B cell (primary cell): ENCODE measurements at regions not wholly inside any gene's neighbourhood (a gene's known extent, or its start where the extent isn't known, plus 50 kb on each side); places are given as distances from the start of the nearest gene placed in this dataset.

Experiments
- ATAC-seq: fragments of 200-7000 bp; cut with Tn5 transposase; one replicate; pipeline ENCODE4 v1.10.0; 2021; ENCODE audit warnings: low read depth, mild to moderate bottlenecking, moderate number of reproducible peaks, moderate library complexity
- CTCF ChIA-PET: fragments of 350-600 bp; sonication (Branson Sonifier 250); formaldehyde crosslinking; loops from one replicate; lab custom pipeline; 2021; ENCODE audit warnings: antibody characterized with exemption, inconsistent platforms; lab: Charles Lee
- POLR2A ChIA-PET: fragments of 350-600 bp; sonication (Branson Sonifier 250); formaldehyde crosslinking; loops from one replicate; lab custom pipeline; 2021; ENCODE audit warnings: antibody characterized with exemption; lab: Charles Lee
- DNase-seq: peaks from one replicate; pipeline ENCODE4 v3.0.0; 2013
- H2AFZ ChIP-seq: 2 replicates; pipeline ENCODE4 v1.6.1; 2012; ENCODE audit warnings: mild to moderate bottlenecking, low read depth, low read length; ENCODE audit not compliant: insufficient read depth, poor library complexity, severe bottlenecking
- H3K27ac ChIP-seq, 2 donors: 1 replicate in 1 of 2; 2 replicates in 1 of 2; pipeline ENCODE4 v1.5.1; 2012 to 2013; ENCODE audit warnings: low read length in 2 of 2, mild to moderate bottlenecking in 2 of 2, moderate library complexity in 1 of 2
- H3K27me3 ChIP-seq, 4 experiments: fragments of 200-600 bp in 1 of 4; sonication (generic) in 1 of 4; replicated peaks in 1 of 4; 1 replicate in 2 of 4; 2 replicates in 2 of 4; pipeline versions ENCODE4 v1.6.1 to v1.7.0; 2013 to 2016; ENCODE audit warnings: low read length in 3 of 4, mild to moderate bottlenecking in 2 of 4, mixed read lengths in 1 of 4, moderate library complexity in 1 of 4; ENCODE audit not compliant: insufficient read depth in 4 of 4, control insufficient read depth in 3 of 4; ENCODE audit errors: control extremely low read depth in 1 of 4
- H3K36me3 ChIP-seq, 2 experiments: replicated peaks in 1 of 2; 1 replicate in 1 of 2; 2 replicates in 1 of 2; pipeline versions ENCODE4 v1.6.1 to v1.7.1; 2013; ENCODE audit warnings: low read length in 1 of 2; ENCODE audit not compliant: insufficient read depth in 2 of 2, control insufficient read depth in 1 of 2; ENCODE audit errors: control extremely low read depth in 1 of 2, extremely low read depth in 1 of 2
- H3K4me1 ChIP-seq, 2 donors: fragments of 200-600 bp in 1 of 2; sonication (generic) in 1 of 2; 1 replicate in 1 of 2; 2 replicates in 1 of 2; pipeline versions ENCODE4 v1.5.1 to v1.6.1; 2013 to 2017; ENCODE audit warnings: low read length in 2 of 2; ENCODE audit not compliant: control insufficient read depth in 2 of 2, insufficient read depth in 2 of 2
- H3K4me2 ChIP-seq: replicated peaks from 2 replicates; pipeline ENCODE3; 2012; ENCODE audit warnings: mild to moderate bottlenecking, low read depth, low read length; ENCODE audit not compliant: poor library complexity, severe bottlenecking
- H3K4me3 ChIP-seq, 5 experiments: fragments of 200-600 bp in 1 of 5; sonication (generic) in 1 of 5; 1 replicate in 3 of 5; 2 replicates in 2 of 5; pipeline versions ENCODE4 v1.5.1 to v1.7.0; 2011 to 2016; ENCODE audit warnings: low read length in 4 of 5, mild to moderate bottlenecking in 4 of 5, low read depth in 2 of 5, control low read depth in 1 of 5, moderate library complexity in 1 of 5; ENCODE audit not compliant: insufficient read depth in 1 of 5; ENCODE audit errors: control extremely low read depth in 1 of 5, extremely low read depth in 1 of 5
- H3K79me2 ChIP-seq: fragments of 200-600 bp; sonication (generic); one replicate; pipeline ENCODE4 v1.6.0; 2016; ENCODE audit warnings: low read length; ENCODE audit not compliant: control insufficient read depth, insufficient read depth
- H3K9ac ChIP-seq: fragments of 200-600 bp; sonication (generic); 2 replicates; pipeline ENCODE4 v1.6.1; 2017; ENCODE audit warnings: mild to moderate bottlenecking, low read length, moderate library complexity
- H3K9me3 ChIP-seq, 3 donors: one replicate each; pipeline versions ENCODE4 v1.6.1 to v1.7.1; 2013; ENCODE audit warnings: low read length in 2 of 3; ENCODE audit not compliant: control insufficient read depth in 2 of 3, insufficient read depth in 1 of 3; ENCODE audit errors: control extremely low read depth in 1 of 3
- H4K20me1 ChIP-seq: 2 replicates; pipeline ENCODE4 v1.6.0; 2012; ENCODE audit warnings: mild to moderate bottlenecking, low read length; ENCODE audit not compliant: insufficient read depth, control insufficient read depth, poor library complexity, severe bottlenecking
- H3K27ac Mint-ChIP-seq: one replicate; pipeline ENCODE4 v1.8.0; 2021; ENCODE audit warnings: mixed read lengths
- H3K27me3 Mint-ChIP-seq: one replicate; pipeline ENCODE4 v1.8.0; 2021; ENCODE audit warnings: mixed read lengths
- H3K4me1 Mint-ChIP-seq: one replicate; pipeline ENCODE4 v1.8.0; 2021; ENCODE audit warnings: mixed read lengths
- H3K4me3 Mint-ChIP-seq: one replicate; pipeline ENCODE4 v1.8.0; 2021; ENCODE audit warnings: mixed read lengths
- H3K9me3 Mint-ChIP-seq: one replicate; pipeline ENCODE4 v1.8.0; 2022; ENCODE audit warnings: mixed read lengths; ENCODE audit not compliant: insufficient read depth
- CTCF ChIP-seq: fragments of 200-600 bp; IDR thresholded peaks from one replicate; pipeline ENCODE4 v1.8.0; 2022; ENCODE audit warnings: antibody characterized with exemption, mild to moderate bottlenecking
- EZH2 ChIP-seq: IDR thresholded peaks from 2 replicates; pipeline ENCODE4 v1.6.1; 2012; ENCODE audit warnings: borderline replicate concordance, low read depth, mild to moderate bottlenecking, moderate library complexity, low read length; ENCODE audit not compliant: insufficient read depth, poor library complexity, severe bottlenecking
- WGBS: methylation state at CpG from one replicate; pipeline ENCODE4 v1.1.5; 2013; ENCODE audit warnings: missing lambda C conversion rate; ENCODE audit not compliant: insufficient coverage; 5-methylcytosine and 5-hydroxymethylcytosine counted together
- intact Hi-C: fragments of 100-400 bp; cut with micrococcal nuclease; formaldehyde crosslinking; loops from one replicate; pipeline ENCODE4 v1.10.0; 2022

- H3K27me3 Mint-ChIP-seq = no peaks in the 10 kb centered on the region
- Histone ChIP-seq H3K9ac (no peak overlapping the region), H3K36me3 (no peaks in the 10 kb centered on the region), H3K9me3 (peaks cover 0 to 2% (median 0%) of the 10 kb centered on the region in 3 donors), H3K27ac (no peak overlapping the region), H4K20me1 (no peaks in the 10 kb centered on the region), H3K4me2 (no peak overlapping the region), H3K4me3 (no peak overlapping the region), H2AFZ (no peak overlapping the region), H3K4me1 (no peaks in the 10 kb centered on the region), H3K27me3 (no peaks in the 10 kb centered on the region), H3K79me2 (no peaks in the 10 kb centered on the region)
- no peak for DNase-seq
- TF ChIP-seq EZH2 (no peak), CTCF (no peak)
- no peak overlapping the region for H3K4me3 Mint-ChIP-seq
- H3K4me1 Mint-ChIP-seq = no peaks in the 10 kb centered on the region
- intact Hi-C loops = no loop called here
- no peak for ATAC-seq
- ChIA-PET POLR2A (no interaction called here), CTCF (no interaction called here)
- peaks cover 6% of the 10 kb centered on the region for H3K9me3 Mint-ChIP-seq
- 81% methylated on average over 2 of the region's 2 CpGs for WGBS
- no peak overlapping the region for H3K27ac Mint-ChIP-seq
These were observed 227.2 kb downstream of the NSG2 start for GRCh38 chr5:174272671-174273070.

GRCh38 chr5:174273325-174273724 lies 227.8 kb downstream of the NSG2 start:
- 53% methylated on average over 4 of the region's 4 CpGs for WGBS
- Mint-ChIP-seq H3K9me3 (peaks cover 6% of the 10 kb centered on the region), H3K27me3 (no peaks in the 10 kb centered on the region), H3K27ac (no peak overlapping the region), H3K4me1 (no peaks in the 10 kb centered on the region), H3K4me3 (no peak overlapping the region)
- no peak overlapping the region for H3K27ac ChIP-seq
- no peaks in the 10 kb centered on the region for H3K36me3 ChIP-seq
- peaks cover 0 to 2% (median 0%) of the 10 kb centered on the region in 3 donors for H3K9me3 ChIP-seq
- TF ChIP-seq EZH2 (no peak), CTCF (no peak)
- no peaks in the 10 kb centered on the region for H3K4me1 ChIP-seq
- H3K4me2 ChIP-seq = no peak overlapping the region
- H2AFZ ChIP-seq = no peak overlapping the region
- ChIA-PET POLR2A (no interaction called here), CTCF (no interaction called here)
- H3K79me2 ChIP-seq = no peaks in the 10 kb centered on the region
- ATAC-seq (no peak), DNase-seq (no peak)
- no peaks in the 10 kb centered on the region for H3K27me3 ChIP-seq
- no peak overlapping the region for H3K9ac ChIP-seq
- H4K20me1 ChIP-seq = no peaks in the 10 kb centered on the region
- intact Hi-C loops = no loop called here
- no peak overlapping the region for H3K4me3 ChIP-seq
